ENCODE measurements at regions not wholly inside any gene's neighbourhood (a gene's known extent, or its start where the extent isn't known, plus 50 kb on each side); places are given as distances from the start of the nearest gene placed in this dataset.

DNA sequence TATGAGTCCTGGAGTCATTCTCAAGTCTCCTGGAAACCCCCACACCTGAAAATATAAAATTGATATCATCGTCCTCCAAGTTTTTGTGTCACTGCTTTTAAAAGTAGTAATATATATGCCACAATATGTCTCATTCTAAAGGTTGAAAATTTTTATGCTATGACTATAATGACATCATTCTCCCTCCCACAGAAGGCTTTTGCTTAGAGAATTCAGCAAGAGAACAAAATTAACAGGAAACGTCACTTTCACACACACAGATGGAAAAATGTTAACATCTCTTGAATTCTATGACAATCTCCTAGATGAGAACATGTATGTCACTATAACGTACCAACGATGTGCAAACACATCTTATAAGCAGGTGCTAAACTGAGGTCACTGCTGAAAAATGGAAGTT, 498.3 kb downstream of the FOXG1 start:
- Histone ChIP-seq H3K4me1 (ENCODE audit: insufficient read depth, low read length) (no peaks in the 10 kb centered on the region), H3K27me3 (ENCODE audit: control insufficient read depth in 1 of 2, insufficient read depth in 2 of 2, low read length in 2 of 2) (no peaks in the 10 kb centered on the region), H3K4me3 (ENCODE audit: low read length) (no peak overlapping the region), H3K36me3 (ENCODE audit: insufficient read depth, low read length) (no peaks in the 10 kb centered on the region), H3K27ac (ENCODE audit: low read depth in 1 of 2, low read length in 2 of 2) (no peak overlapping the region), H3K9me3 (ENCODE audit: control insufficient read depth in 1 of 2, insufficient read depth in 1 of 2, low read length in 2 of 2) (peaks cover 0 to 10% of the 10 kb centered on the region in 2 experiments)
- Mint-ChIP-seq H3K4me3 (no peak overlapping the region), H3K27ac (no peak overlapping the region), H3K4me1 (ENCODE audit: low read depth) (no peaks in the 10 kb centered on the region), H3K9me3 (peaks cover 23% of the 10 kb centered on the region), H3K27me3 (no peaks in the 10 kb centered on the region), H3K36me3 (ENCODE audit: low read depth) (no peaks in the 10 kb centered on the region)
- ChIA-PET POLR2A (no interaction called here), CTCF (no interaction called here)
- intact Hi-C loops (cut with DNase I, micrococcal nuclease), result no loop called here
- DNase-seq (no peak), ATAC-seq (ENCODE audit: poor library complexity) (no peak)
- TF ChIP-seq, protein P1, sequence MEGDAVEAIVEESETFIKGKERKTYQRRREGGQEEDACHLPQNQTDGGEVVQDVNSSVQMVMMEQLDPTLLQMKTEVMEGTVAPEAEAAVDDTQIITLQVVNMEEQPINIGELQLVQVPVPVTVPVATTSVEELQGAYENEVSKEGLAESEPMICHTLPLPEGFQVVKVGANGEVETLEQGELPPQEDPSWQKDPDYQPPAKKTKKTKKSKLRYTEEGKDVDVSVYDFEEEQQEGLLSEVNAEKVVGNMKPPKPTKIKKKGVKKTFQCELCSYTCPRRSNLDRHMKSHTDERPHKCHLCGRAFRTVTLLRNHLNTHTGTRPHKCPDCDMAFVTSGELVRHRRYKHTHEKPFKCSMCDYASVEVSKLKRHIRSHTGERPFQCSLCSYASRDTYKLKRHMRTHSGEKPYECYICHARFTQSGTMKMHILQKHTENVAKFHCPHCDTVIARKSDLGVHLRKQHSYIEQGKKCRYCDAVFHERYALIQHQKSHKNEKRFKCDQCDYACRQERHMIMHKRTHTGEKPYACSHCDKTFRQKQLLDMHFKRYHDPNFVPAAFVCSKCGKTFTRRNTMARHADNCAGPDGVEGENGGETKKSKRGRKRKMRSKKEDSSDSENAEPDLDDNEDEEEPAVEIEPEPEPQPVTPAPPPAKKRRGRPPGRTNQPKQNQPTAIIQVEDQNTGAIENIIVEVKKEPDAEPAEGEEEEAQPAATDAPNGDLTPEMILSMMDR (IDR thresholded peaks at IDR 0.05), result no peak

DNA sequence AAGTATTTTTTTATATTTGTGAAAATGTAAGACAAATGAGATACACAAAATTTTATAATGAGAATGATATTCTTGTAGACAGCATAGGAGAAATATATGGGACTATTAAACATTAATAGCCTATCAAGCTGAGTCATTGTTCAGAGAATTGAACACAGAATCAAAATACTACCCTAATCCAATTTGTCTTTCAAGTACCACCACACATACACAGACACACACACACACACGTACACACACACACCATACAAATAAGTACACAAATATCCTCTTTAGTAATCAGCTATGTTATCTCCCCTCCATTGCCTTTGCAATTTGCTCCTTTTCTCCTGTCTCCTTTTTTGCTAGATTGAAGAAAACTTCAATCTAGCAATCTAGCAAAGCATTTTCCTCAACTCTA, 499.3 kb downstream of the FOXG1 start:
- Mint-ChIP-seq H3K9me3 (peaks cover 20% of the 10 kb centered on the region), H3K27ac (no peak overlapping the region), H3K4me3 (no peak overlapping the region), H3K27me3 (no peaks in the 10 kb centered on the region), H3K4me1 (ENCODE audit: low read depth) (no peaks in the 10 kb centered on the region), H3K36me3 (ENCODE audit: low read depth) (no peaks in the 10 kb centered on the region)
- Histone ChIP-seq H3K27me3 (ENCODE audit: control insufficient read depth in 1 of 2, insufficient read depth in 2 of 2, low read length in 2 of 2) (no peaks in the 10 kb centered on the region), H3K36me3 (ENCODE audit: insufficient read depth, low read length) (no peaks in the 10 kb centered on the region), H3K9me3 (ENCODE audit: control insufficient read depth in 1 of 2, insufficient read depth in 1 of 2, low read length in 2 of 2) (peaks cover 0 to 10% of the 10 kb centered on the region in 2 experiments), H3K4me1 (ENCODE audit: insufficient read depth, low read length) (no peaks in the 10 kb centered on the region), H3K4me3 (ENCODE audit: low read length) (no peak overlapping the region), H3K27ac (ENCODE audit: low read depth in 1 of 2, low read length in 2 of 2) (no peak overlapping the region)
- intact Hi-C loops (cut with DNase I, micrococcal nuclease), result no loop called here
- CTCF ChIA-PET, result no interaction called here
- TF ChIP-seq, protein P1 (IDR thresholded peaks at IDR 0.05), result no peak
- ATAC-seq (ENCODE audit: poor library complexity) (no peak), DNase-seq (no peak)
- POLR2A ChIA-PET, result no interaction called here

DNA sequence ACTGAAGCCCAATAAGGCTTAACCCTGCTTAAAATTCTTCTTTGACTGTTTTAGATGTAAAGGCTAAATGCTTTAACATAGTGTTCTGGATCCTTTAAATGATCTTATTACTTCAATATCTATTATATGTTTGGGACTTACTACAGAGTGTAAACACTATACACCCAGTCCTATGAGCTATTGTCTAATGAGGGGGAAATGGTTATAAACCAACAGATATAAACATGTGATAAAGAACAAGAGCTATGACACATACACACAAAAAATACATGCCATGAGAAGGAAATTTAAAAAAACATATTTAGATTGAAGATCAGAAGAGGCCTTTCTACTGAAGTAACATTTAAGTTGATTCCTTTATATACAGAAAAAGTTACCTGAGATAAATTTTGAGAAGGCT, 505.1 kb downstream of the FOXG1 start:
- Histone ChIP-seq H3K4me3 (ENCODE audit: low read length) (no peak overlapping the region), H3K27me3 (ENCODE audit: control insufficient read depth in 1 of 2, insufficient read depth in 2 of 2, low read length in 2 of 2) (no peaks in the 10 kb centered on the region), H3K27ac (ENCODE audit: low read depth in 1 of 2, low read length in 2 of 2) (no peak overlapping the region), H3K9me3 (ENCODE audit: control insufficient read depth in 1 of 2, insufficient read depth in 1 of 2, low read length in 2 of 2) (peaks cover 0 to 10% of the 10 kb centered on the region in 2 experiments), H3K4me1 (ENCODE audit: insufficient read depth, low read length) (no peaks in the 10 kb centered on the region), H3K36me3 (ENCODE audit: insufficient read depth, low read length) (no peaks in the 10 kb centered on the region)
- CTCF ChIA-PET, result no interaction called here
- H3K27me3 Mint-ChIP-seq, result no peaks in the 10 kb centered on the region
- no peaks in the 10 kb centered on the region for H3K4me1 Mint-ChIP-seq (ENCODE audit: low read depth)
- H3K36me3 Mint-ChIP-seq (ENCODE audit: low read depth), result no peaks in the 10 kb centered on the region
- intact Hi-C loops (cut with DNase I, micrococcal nuclease), result no loop called here
- ATAC-seq (ENCODE audit: poor library complexity), result no peak
- POLR2A ChIA-PET, result no interaction called here
- H3K4me3 Mint-ChIP-seq, result no peak overlapping the region
- H3K9me3 Mint-ChIP-seq, result peaks cover 6% of the 10 kb centered on the region
- TF ChIP-seq, protein P1 (IDR thresholded peaks at IDR 0.05), result no peak
- no peak overlapping the region for H3K27ac Mint-ChIP-seq
- DNase-seq, result no peak
